Omental fat pad (tissue), 3 donors: ENCODE measurements at regions not wholly inside any gene's neighbourhood (a gene's known extent, or its start where the extent isn't known, plus 50 kb on each side); places are given as distances from the start of the nearest gene placed in this dataset.
A peak's percentile ranks its signal among the peaks of the same experiment; 100 is the strongest.
"Not testable (repeated sequence)": the region's sequence is repeated elsewhere in the genome, so short reads cannot be mapped to it uniquely, and the experiment has no call there.

ENCODE experiments used
- ATAC-seq: fragments of 150-250 bp; one replicate; pipeline ENCODE4 v1.9.1; 2016; ENCODE audit warnings: mild to moderate bottlenecking, moderate library complexity; ENCODE audit not compliant: low FRiP score
- DNase-seq: peaks from one replicate; pipeline ENCODE4 v3.0.0-alpha.2; 2019; ENCODE audit warnings: low spot score
- CTCF ChIP-seq, 3 donors: fragments of 450-650 bp; IDR thresholded peaks; one replicate each; pipeline ENCODE4 v1.5.1; 2016 to 2017; ENCODE audit warnings: antibody characterized with exemption in 3 of 3, mild to moderate bottlenecking in 3 of 3, moderate library complexity in 2 of 3

- TF ChIP-seq CTCF (IDR thresholded peaks at IDR 0.05) = no peak
- DNase-seq = no peak
- ATAC-seq = no peak
Measured at GRCh38 chr13:22940736-22941135, 240.0 kb upstream of the SGCG start.

- DNase-seq, ATAC-seq: not testable (repeated sequence)
Measured at GRCh38 chr13:22941495-22941894, 239.3 kb upstream of the SGCG start.

GRCh38 chr13:22942831-22943230 is 237.9 kb upstream of the SGCG start:
- DNase-seq, ATAC-seq: not testable (repeated sequence)

- no peak for TF ChIP-seq CTCF (IDR thresholded peaks at IDR 0.05)
- ATAC-seq (no peak), DNase-seq (no peak)
Measured at GRCh38 chr13:22944378-22944777, 236.4 kb upstream of the SGCG start.

DNA sequence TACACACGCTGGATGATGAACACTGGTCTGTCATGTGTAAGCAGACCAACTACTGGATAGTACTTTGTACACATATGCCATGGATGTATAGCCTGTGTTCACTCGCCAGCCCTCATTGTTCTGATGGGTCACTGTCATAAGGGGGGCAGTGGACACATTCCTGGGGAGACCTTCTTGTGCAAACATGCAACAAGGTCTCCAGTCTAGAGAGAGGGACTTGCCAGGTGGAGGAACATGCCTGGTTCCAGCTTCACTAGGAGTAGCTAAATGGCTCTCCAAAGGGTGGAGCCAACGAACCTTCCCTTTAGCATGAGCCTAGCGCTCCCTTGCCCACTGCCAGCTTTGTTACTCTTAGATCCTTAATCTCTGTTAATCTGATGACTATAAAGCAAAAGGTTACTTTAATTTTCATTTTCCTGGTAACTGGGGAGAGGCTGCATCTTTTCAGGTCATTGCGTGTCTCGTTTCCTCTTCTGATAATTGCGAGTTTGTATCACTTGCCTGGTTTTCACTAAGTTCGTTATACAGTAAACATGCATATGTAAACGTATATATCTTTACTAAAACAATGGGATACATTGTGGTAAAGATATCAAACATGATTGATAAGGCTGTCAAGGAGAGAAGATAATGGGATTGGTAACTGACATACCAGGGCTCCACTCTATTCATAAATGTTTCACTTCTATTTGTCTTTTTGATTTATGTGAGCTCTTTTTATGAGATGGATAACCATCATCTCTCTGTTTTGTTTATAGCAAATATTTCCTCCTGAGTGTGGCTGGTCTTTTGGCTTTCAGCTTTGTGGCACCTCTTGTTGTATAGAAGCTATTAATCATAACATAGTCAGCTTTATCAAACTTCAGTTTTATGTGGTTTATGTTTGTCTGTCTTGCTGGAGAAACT is 235.2 kb upstream of the SGCG start:
- TF ChIP-seq CTCF (IDR thresholded peaks at IDR 0.05) = no peak
- DNase-seq = no peak
- ATAC-seq = no peak

DNA sequence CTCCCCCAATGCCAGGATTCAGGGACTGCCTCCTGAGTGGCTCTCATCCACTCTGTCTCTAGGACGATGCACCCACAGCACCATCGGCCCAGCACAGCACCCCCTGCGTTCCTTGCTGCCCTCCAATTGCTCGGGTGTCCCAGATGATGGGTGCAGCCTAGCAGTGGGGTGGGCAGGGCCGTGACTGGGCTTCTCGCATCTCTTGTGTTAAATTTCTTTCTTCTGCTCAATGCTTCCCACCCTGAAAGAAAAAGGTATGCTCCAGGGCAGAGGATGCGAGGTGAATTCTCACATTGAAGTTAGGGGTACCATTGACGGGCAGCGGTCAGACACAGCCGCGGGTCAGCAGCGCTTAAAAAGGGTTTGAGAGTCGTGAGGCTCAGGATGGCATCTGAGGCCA is 232.4 kb upstream of the SGCG start:
- no peak for TF ChIP-seq CTCF (IDR thresholded peaks at IDR 0.05)
- peak; percentile 32 for ATAC-seq
- DNase-seq = no peak

- not testable (repeated sequence) for ATAC-seq, DNase-seq
Measured at GRCh38 chr13:22952018-22952417, 228.8 kb upstream of the SGCG start.

- not testable (repeated sequence) for ATAC-seq
Measured at GRCh38 chr13:22955147-22955546, 225.6 kb upstream of the SGCG start.

DNA sequence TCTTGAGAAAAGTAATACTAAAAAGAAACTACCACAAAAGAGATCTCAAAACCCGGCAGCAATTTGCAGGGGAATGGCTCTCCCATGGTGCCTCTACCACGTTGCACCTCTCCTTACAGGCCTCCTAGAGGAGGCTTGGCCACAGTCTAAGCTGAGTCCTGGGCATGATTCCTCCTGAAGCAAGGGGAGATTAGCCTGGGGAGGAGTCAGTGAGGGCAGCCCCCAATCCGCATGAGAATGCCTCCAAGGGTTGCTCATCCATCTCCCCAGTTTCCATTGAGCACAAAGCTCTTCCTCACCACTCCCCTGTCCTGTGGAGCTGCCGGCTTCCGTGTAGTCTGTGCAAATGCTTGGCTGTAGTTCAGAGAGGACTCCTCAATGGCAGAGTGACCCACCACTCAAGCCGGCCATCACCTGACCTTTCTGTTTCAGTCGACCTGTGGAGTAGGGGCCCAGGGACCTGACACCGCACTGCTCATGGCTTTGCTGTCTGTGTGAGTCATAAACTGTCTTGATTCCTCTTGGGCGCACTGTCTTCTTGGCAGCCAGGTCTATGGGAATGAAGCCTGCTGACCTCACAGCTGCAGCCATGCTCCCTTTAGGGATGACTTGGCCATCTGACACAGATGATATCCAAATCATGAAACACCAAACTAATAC is 224.2 kb upstream of the SGCG start:
- not testable (repeated sequence) for ATAC-seq, DNase-seq

More at GRCh38 chr13:22955147-22955546, 225.6 kb upstream of the SGCG start:
- DNase-seq = not testable (repeated sequence)

DNA sequence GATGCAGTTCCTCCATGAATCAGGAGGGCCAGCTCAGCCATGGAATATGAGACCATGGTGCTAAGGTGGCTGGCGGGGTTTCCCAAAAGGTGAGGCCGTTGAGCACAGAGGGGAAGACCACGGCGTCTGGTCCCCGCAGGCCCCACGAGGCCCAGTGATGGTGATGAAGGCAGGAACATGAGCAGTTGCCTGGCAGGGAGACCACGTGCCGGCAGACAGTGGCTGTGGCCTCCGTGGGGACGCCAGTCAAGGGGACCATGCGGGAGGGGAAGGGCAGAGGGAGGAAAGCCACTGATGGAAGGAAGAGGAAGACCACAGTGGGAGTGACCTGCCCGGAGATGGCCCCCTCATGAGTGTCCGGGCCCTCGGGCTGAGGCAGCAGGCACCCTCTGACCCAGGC is 220.9 kb upstream of the SGCG start:
- not testable (repeated sequence) for ATAC-seq, DNase-seq
